Lower leg skin (tissue), 4 donors: ENCODE measurements at regions not wholly inside any gene's neighbourhood (a gene's known extent, or its start where the extent isn't known, plus 50 kb on each side); places are given as distances from the start of the nearest gene placed in this dataset.

Experiments
- DNase-seq, 2 donors: peaks; one replicate each; pipeline ENCODE4 v3.0.0-alpha.2; 2019; ENCODE audit warnings: low spot score in 2 of 2
- H3K4me3 ChIP-seq: fragments of 200-600 bp; sonication (generic); 2 replicates; pipeline ENCODE4 v1.5.1; 2017; ENCODE audit warnings: mild to moderate bottlenecking, low read depth; ENCODE audit not compliant: poor library complexity, severe bottlenecking
- POLR2A ChIP-seq, 2 donors: fragments of 450-650 bp; IDR thresholded peaks; one replicate each; pipeline ENCODE4 v1.6.1; 2016 to 2017; ENCODE audit warnings: antibody characterized with exemption in 2 of 2, mild to moderate bottlenecking in 1 of 2, moderate library complexity in 1 of 2
- WGBS, 2 donors: methylation state at CpG; one replicate each; pipeline ENCODE4 v1.1.5; 2018; 5-methylcytosine and 5-hydroxymethylcytosine counted together
- intact Hi-C: fragments of 100-400 bp; cut with DNase I; formaldehyde crosslinking; loops from one replicate; pipeline ENCODE4 v1.15.0; 2023; ENCODE audit warnings: low total_unique reads
- TF ChIP-seq, protein P1 (sequence below), 3 donors: fragments of 450-650 bp; IDR thresholded peaks; one replicate each; pipeline ENCODE4 v1.5.1; 2016; ENCODE audit warnings: antibody characterized with exemption in 3 of 3, mild to moderate bottlenecking in 3 of 3, moderate library complexity in 2 of 3

DNA sequence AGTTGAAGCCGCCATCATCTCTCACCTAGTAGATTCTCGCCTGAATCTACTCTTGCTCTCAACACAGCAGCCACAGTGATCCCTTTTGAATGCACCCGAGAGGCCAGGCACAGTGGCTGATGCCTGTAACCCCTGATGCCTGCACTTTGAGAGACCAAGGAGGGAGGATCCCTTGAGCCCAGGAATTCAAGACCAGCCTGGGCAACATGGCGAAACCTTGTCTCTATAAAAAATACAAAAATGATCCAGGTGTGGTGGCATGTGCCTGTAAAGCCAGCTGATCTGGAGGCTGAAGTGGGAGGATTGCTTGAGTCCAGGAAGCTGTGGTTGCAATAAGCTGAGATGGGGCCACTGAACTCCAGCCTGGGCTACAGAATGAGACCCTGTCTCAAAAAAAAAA is 60.3 kb upstream of the EML4 start:
- WGBS, 2 donors: 94 to 98% methylated on average over 4 of the region's 4 CpGs
- TF ChIP-seq, protein P1, sequence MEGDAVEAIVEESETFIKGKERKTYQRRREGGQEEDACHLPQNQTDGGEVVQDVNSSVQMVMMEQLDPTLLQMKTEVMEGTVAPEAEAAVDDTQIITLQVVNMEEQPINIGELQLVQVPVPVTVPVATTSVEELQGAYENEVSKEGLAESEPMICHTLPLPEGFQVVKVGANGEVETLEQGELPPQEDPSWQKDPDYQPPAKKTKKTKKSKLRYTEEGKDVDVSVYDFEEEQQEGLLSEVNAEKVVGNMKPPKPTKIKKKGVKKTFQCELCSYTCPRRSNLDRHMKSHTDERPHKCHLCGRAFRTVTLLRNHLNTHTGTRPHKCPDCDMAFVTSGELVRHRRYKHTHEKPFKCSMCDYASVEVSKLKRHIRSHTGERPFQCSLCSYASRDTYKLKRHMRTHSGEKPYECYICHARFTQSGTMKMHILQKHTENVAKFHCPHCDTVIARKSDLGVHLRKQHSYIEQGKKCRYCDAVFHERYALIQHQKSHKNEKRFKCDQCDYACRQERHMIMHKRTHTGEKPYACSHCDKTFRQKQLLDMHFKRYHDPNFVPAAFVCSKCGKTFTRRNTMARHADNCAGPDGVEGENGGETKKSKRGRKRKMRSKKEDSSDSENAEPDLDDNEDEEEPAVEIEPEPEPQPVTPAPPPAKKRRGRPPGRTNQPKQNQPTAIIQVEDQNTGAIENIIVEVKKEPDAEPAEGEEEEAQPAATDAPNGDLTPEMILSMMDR (IDR thresholded peaks at IDR 0.05): no peak
- TF ChIP-seq POLR2A (IDR thresholded peaks at IDR 0.05): no peak
- DNase-seq: peak in 1 of 2 donors; percentile 65
- H3K4me3 ChIP-seq: no peak overlapping the region
- intact Hi-C loops: no loop called here

DNA sequence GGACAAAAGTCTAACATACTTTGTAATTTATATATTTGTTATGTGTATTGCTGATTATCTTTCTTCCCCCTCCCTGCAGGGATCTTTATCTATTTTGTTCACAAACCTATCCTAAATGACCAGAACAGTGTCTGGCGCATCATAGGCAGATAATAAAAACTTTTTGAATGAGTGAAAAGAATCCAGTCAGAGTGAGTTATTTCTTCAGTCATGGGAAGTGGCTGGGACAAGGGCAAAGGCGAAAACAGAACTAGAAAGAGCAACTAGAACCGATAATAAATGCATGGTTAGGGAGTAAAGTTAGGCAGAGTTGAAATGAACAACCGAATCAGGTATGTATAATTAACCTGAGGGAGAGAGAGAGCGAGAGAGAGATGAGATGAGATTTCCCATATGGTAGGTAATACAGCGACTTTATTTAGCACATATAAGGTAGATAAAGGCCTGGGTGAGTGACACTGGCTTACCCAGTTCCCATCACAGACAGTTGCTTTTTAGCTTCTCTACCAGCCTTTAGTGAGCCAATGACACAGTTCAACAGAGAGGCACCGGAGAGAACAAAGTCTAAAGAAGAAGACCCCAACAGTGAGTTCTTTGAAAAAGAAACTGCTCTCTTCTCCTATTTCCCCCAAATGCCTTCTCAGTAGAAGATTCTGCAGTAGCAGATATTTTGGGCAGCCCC is 59.1 kb upstream of the EML4 start:
- peak in 1 of 2 donors; percentile 6 for DNase-seq
- intact Hi-C loops: no loop called here
- H3K4me3 ChIP-seq: no peak overlapping the region
- WGBS, 2 donors: 91 to 92% methylated on average over 7 of the region's 7 CpGs
- no peak for TF ChIP-seq POLR2A (IDR thresholded peaks at IDR 0.05)
- TF ChIP-seq, protein P1 (IDR thresholded peaks at IDR 0.05): no peak

DNA sequence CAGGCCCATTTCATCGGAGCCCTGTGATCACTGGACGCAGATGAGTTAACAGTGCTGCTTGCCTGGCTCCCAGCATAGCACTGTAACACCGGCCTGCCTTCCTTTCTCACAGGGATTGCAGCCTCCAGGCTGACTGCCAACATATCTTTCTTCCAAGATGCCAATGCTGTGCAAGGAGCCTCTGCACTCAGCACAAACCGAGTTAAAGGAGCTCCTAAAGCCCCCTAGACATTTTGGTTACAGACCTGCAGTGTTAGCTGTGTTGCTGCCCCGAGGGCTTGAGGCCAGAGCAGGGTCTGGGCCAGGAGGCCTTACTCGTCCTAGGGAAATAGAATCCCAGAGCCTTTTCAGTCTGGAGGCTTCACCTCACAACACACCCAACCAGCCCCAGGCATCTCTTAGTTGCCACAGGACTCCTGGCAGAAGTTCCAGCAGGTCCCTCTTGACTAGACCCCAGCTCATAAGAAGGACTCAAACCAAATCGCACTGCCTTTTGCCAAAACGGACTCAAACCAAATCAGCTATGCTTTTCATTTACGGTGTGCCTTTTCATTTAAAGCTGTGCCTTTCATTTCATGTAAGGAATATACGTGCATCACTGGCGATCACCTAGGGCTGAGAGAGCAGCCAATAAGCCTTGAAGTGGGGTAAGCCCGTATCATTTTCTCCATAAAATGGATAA is 58.4 kb upstream of the EML4 start:
- H3K4me3 ChIP-seq: no peak overlapping the region
- intact Hi-C loops: no loop called here
- TF ChIP-seq, protein P1 (IDR thresholded peaks at IDR 0.05): no peak
- no peak for TF ChIP-seq POLR2A (IDR thresholded peaks at IDR 0.05)
- DNase-seq: peak in 1 of 2 donors; percentile 68
- 57 to 60% methylated on average over 11 to 12 of the region's 12 CpGs for WGBS, 2 donors

DNA sequence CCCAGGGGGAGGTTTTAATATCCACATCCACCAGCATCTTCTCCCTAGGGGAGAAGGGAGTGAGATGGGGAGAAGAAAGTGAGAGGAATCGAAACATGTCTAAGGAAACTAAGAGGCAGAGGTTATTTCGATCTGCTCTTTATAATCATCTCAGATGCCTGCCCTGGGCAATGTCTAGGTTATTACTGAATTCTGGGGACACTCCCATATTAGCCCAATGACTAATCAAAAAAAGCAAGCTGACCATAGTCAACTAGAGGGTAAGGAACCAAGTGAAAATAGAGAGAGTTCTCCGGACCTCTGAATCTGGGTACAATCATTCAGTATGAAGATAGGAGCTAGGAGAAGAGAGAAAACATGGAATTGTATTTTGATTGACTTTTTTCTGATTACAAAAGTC is 56.7 kb upstream of the EML4 start:
- no peak overlapping the region for H3K4me3 ChIP-seq
- TF ChIP-seq, protein P1 (IDR thresholded peaks at IDR 0.05): no peak
- no peak for TF ChIP-seq POLR2A (IDR thresholded peaks at IDR 0.05)
- WGBS, 2 donors: 85 to 91% methylated on average over 3 of the region's 3 CpGs
- no peak for DNase-seq
- intact Hi-C loops: no loop called here

DNA sequence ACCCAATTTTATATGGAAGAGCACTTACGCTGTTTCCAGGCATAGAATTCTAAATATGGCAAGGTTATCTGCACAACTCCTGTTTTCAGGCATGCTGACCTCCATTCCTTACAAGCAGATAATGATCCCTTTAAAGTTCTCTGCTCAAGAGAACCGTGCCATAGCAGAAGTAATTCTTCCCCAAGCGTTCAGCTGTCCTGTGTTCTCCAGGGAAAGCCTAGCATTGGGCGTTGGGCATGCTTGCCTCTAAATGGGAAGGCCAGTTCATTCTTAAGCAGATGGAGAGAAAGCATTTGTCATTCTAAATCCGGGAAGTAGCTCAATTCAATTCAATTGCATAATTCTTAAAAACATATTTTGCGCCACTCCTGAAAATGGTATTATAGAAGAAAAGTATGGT is 55.7 kb upstream of the EML4 start:
- WGBS, 2 donors: 91 to 93% methylated on average over 6 of the region's 6 CpGs
- intact Hi-C loops: no loop called here

DNA sequence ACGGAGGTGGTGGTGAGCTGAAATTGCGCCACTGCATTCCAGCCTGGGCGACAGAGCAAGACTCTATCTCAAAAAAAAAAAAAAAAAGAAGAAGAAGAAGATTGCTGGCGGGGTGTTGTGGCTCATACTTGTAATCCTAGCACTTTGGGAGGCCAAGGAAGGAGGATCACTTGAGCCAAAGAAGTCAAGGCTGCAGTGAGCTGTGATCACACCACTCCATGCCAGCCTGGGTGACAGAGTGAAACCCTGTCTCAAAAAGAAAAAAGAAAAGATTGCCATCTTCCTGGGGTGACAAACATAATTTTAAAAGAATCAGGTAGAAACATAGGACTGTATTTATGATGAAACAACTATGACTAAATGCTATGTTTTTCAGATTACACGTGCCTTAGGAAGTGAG is 55.1 kb upstream of the EML4 start:
- TF ChIP-seq POLR2A (IDR thresholded peaks at IDR 0.05): no peak
- TF ChIP-seq, protein P1 (IDR thresholded peaks at IDR 0.05): no peak
- H3K4me3 ChIP-seq: no peak overlapping the region
- 89 to 93% methylated on average over 5 of the region's 5 CpGs for WGBS, 2 donors
- intact Hi-C loops: no loop called here
- DNase-seq: no peak

More for the DNA sequence above, 55.7 kb upstream of the EML4 start:
- H3K4me3 ChIP-seq: no peak overlapping the region
- no peak for DNase-seq
- TF ChIP-seq POLR2A (IDR thresholded peaks at IDR 0.05): no peak
